Uterus (tissue), 3 donors: ENCODE measurements at regions not wholly inside any gene's neighbourhood (a gene's known extent, or its start where the extent isn't known, plus 50 kb on each side); places are given as distances from the start of the nearest gene placed in this dataset.
"Not testable (repeated sequence)": the region's sequence is repeated elsewhere in the genome, so short reads cannot be mapped to it uniquely, and the experiment has no call there.

Experiments used
- DNase-seq, 2 donors: peaks; one replicate each; pipeline ENCODE4 v3.0.0-alpha.2; 2019 to 2020
- H3K27ac ChIP-seq, 2 donors: fragments of 200-600 bp; sonication (generic); 1 replicate in 1 of 2; 2 replicates in 1 of 2; pipeline ENCODE4 v1.5.1; 2016 to 2018
- H3K27me3 ChIP-seq, 2 donors: fragments of 200-600 bp; sonication (generic); one replicate each; pipeline ENCODE4 v1.5.1; 2018 to 2019; ENCODE audit warnings: control low read depth in 1 of 2
- H3K36me3 ChIP-seq, 2 donors: fragments of 200-600 bp; sonication (generic); one replicate each; pipeline ENCODE4 v1.5.1; 2019; ENCODE audit warnings: control low read depth in 1 of 2
- H3K4me1 ChIP-seq, 2 donors: fragments of 200-600 bp; sonication (generic); one replicate each; pipeline ENCODE4 v1.5.1; 2018 to 2019; ENCODE audit warnings: control low read depth in 1 of 2
- H3K4me3 ChIP-seq, 2 donors: fragments of 200-600 bp; sonication (generic); 1 replicate in 1 of 2; 2 replicates in 1 of 2; pipeline ENCODE4 v1.5.1; 2018 to 2019; ENCODE audit warnings: mild to moderate bottlenecking in 1 of 2
- H3K9me3 ChIP-seq, 2 donors: fragments of 200-600 bp; sonication (generic); one replicate each; pipeline ENCODE4 v1.5.1; 2019; ENCODE audit warnings: control low read depth in 1 of 2
- CTCF ChIP-seq, 4 experiments: fragments of 200-600 bp in 2 of 4; fragments of 450-650 bp in 2 of 4; sonication (generic) in 2 of 4; IDR thresholded peaks; one replicate each; pipeline ENCODE4 v1.5.1; 2016 to 2019; ENCODE audit warnings: antibody characterized with exemption in 4 of 4, mild to moderate bottlenecking in 2 of 4, moderate library complexity in 1 of 4
- POLR2A ChIP-seq, 2 donors: fragments of 450-650 bp; IDR thresholded peaks; one replicate each; pipeline ENCODE4 v1.6.1; 2016; ENCODE audit warnings: antibody characterized with exemption in 2 of 2, mild to moderate bottlenecking in 1 of 2, moderate library complexity in 1 of 2
- intact Hi-C: fragments of 100-400 bp; cut with DNase I; formaldehyde crosslinking; loops from one replicate; pipeline ENCODE4 v1.15.1; 2023; ENCODE audit warnings: low total_unique reads
- donor health status: DM: yes; HTN: yes; CAD: no.

GRCh38 chr20:53810661-53811355 is 217.2 kb upstream of the ZNF217 start:
- no peak overlapping the region for H3K27ac ChIP-seq
- H3K4me3 ChIP-seq, result no peak overlapping the region
- H3K36me3 ChIP-seq, result no peaks in the 10 kb centered on the region
- intact Hi-C loops, result no loop called here
- no peaks in the 10 kb centered on the region for H3K27me3 ChIP-seq
- H3K4me1 ChIP-seq, result no peaks in the 10 kb centered on the region
- DNase-seq, result no peak
- TF ChIP-seq POLR2A (IDR thresholded peaks at IDR 0.05) (no peak), CTCF (IDR thresholded peaks at IDR 0.05) (no peak)
- H3K9me3 ChIP-seq, result no peaks in the 10 kb centered on the region

- H3K9me3 ChIP-seq, result no peaks in the 10 kb centered on the region
Measured at GRCh38 chr20:53809728-53810365, 216.2 kb upstream of the ZNF217 start.

GRCh38 chr20:53809217-53809616 is 215.6 kb upstream of the ZNF217 start:
- no peak for DNase-seq
- intact Hi-C loops, result no loop called here
- TF ChIP-seq CTCF (IDR thresholded peaks at IDR 0.05) (no peak), POLR2A (IDR thresholded peaks at IDR 0.05) (no peak)
- Histone ChIP-seq H3K27ac (no peak overlapping the region), H3K4me1 (no peaks in the 10 kb centered on the region), H3K4me3 (no peak overlapping the region), H3K36me3 (no peaks in the 10 kb centered on the region), H3K27me3 (no peaks in the 10 kb centered on the region), H3K9me3 (no peaks in the 10 kb centered on the region)

More at GRCh38 chr20:53809728-53810365, 216.2 kb upstream of the ZNF217 start:
- DNase-seq, result no peak
- TF ChIP-seq CTCF (IDR thresholded peaks at IDR 0.05) (no peak), POLR2A (IDR thresholded peaks at IDR 0.05) (no peak)
- no peaks in the 10 kb centered on the region for H3K4me1 ChIP-seq
- H3K27ac ChIP-seq, result no peak overlapping the region
- no peaks in the 10 kb centered on the region for H3K36me3 ChIP-seq
- intact Hi-C loops, result no loop called here
- H3K27me3 ChIP-seq, result no peaks in the 10 kb centered on the region
- H3K4me3 ChIP-seq, result no peak overlapping the region

GRCh38 chr20:53808733-53809132 is 215.1 kb upstream of the ZNF217 start:
- no peak for DNase-seq
- Histone ChIP-seq H3K9me3 (no peaks in the 10 kb centered on the region), H3K27ac (no peak overlapping the region), H3K4me1 (no peaks in the 10 kb centered on the region), H3K36me3 (no peaks in the 10 kb centered on the region), H3K4me3 (no peak overlapping the region), H3K27me3 (no peaks in the 10 kb centered on the region)
- intact Hi-C loops, result no loop called here
- TF ChIP-seq CTCF (IDR thresholded peaks at IDR 0.05), result no peak
- no peak for TF ChIP-seq POLR2A (IDR thresholded peaks at IDR 0.05)

- intact Hi-C loops, H3K27ac ChIP-seq, H3K27me3 ChIP-seq, H3K36me3 ChIP-seq, H3K9me3 ChIP-seq, H3K4me3 ChIP-seq, DNase-seq, H3K4me1 ChIP-seq: not testable (repeated sequence)
Measured at GRCh38 chr20:53808302-53808701, 214.7 kb upstream of the ZNF217 start.
